Left ventricle myocardium inferior (tissue), 1 donor: ENCODE measurements at regions not wholly inside any gene's neighbourhood (a gene's known extent, or its start where the extent isn't known, plus 50 kb on each side); places are given as distances from the start of the nearest gene placed in this dataset.

Experiments
- DNase-seq: peaks from one replicate; pipeline ENCODE4 v3.0.0-alpha.2; 2020
- H3K27ac ChIP-seq: fragments of 200-600 bp; replicated peaks from 2 replicates; pipeline ENCODE4 v1.8.0; 2021
- H3K27me3 ChIP-seq: fragments of 200-600 bp; 2 replicates; pipeline ENCODE4 v1.8.0; 2021; ENCODE audit warnings: low read depth
- H3K36me3 ChIP-seq: fragments of 200-600 bp; 2 replicates; pipeline ENCODE4 v1.8.0; 2021
- H3K4me1 ChIP-seq: fragments of 200-600 bp; 2 replicates; pipeline ENCODE4 v1.8.0; 2021
- H3K4me3 ChIP-seq: fragments of 200-600 bp; 2 replicates; pipeline ENCODE4 v1.8.0; 2021; ENCODE audit warnings: mild to moderate bottlenecking, moderate library complexity
- H3K9me3 ChIP-seq: fragments of 200-600 bp; replicated peaks from 2 replicates; pipeline ENCODE4 v1.8.0; 2021
- intact Hi-C: fragments of 100-400 bp; cut with micrococcal nuclease; formaldehyde crosslinking; loops from one replicate; pipeline ENCODE4 v1.11.0; 2022
- TF ChIP-seq, protein P1 (sequence below): fragments of 200-600 bp; IDR thresholded peaks from 2 replicates; pipeline ENCODE4 v1.8.0; 2021; ENCODE audit warnings: antibody characterized with exemption, mild to moderate bottlenecking, borderline replicate concordance
- donor health status: DM: no; HTN: yes; CAD: no; lungs with severe emphysema.

DNA sequence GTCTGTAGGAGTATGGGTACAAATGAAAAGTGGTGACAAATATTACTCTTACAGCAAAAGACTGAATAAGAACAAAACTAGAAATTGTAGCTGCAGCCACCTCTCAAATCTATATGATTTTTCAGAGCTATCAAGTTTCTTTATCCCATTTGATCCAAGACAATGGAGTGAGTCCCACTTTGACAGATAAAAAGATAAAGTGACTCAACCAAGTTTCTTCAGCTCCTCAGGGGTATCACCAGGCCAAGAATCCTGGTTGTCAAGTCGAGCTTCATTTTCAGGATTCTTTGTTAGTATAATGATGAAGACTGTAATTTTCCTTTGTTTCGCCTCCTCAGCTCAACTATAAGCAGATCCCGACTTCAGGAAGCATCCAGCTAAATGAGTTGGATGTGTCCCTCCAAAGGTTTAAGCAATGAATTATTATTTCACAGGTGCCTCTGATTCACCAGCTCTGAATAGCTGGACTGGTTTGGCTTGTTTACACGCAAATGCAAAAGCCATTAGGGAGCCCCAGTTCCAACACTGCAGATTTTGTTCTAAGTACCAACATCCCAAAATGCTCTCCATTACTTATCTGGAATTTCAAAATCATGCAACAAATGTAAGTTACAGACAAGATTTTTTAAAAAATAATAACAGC, 238.9 kb downstream of the MAFB start:
- no peak overlapping the region for H3K4me3 ChIP-seq
- intact Hi-C loops, result no loop called here
- H3K27me3 ChIP-seq, result peaks cover 27% of the 10 kb centered on the region
- no peak for DNase-seq
- no peak overlapping the region for H3K27ac ChIP-seq
- H3K36me3 ChIP-seq, result no peaks in the 10 kb centered on the region
- no peaks in the 10 kb centered on the region for H3K4me1 ChIP-seq
- H3K9me3 ChIP-seq, result no peaks in the 10 kb centered on the region
- TF ChIP-seq, protein P1, sequence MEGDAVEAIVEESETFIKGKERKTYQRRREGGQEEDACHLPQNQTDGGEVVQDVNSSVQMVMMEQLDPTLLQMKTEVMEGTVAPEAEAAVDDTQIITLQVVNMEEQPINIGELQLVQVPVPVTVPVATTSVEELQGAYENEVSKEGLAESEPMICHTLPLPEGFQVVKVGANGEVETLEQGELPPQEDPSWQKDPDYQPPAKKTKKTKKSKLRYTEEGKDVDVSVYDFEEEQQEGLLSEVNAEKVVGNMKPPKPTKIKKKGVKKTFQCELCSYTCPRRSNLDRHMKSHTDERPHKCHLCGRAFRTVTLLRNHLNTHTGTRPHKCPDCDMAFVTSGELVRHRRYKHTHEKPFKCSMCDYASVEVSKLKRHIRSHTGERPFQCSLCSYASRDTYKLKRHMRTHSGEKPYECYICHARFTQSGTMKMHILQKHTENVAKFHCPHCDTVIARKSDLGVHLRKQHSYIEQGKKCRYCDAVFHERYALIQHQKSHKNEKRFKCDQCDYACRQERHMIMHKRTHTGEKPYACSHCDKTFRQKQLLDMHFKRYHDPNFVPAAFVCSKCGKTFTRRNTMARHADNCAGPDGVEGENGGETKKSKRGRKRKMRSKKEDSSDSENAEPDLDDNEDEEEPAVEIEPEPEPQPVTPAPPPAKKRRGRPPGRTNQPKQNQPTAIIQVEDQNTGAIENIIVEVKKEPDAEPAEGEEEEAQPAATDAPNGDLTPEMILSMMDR, result no peak

DNA sequence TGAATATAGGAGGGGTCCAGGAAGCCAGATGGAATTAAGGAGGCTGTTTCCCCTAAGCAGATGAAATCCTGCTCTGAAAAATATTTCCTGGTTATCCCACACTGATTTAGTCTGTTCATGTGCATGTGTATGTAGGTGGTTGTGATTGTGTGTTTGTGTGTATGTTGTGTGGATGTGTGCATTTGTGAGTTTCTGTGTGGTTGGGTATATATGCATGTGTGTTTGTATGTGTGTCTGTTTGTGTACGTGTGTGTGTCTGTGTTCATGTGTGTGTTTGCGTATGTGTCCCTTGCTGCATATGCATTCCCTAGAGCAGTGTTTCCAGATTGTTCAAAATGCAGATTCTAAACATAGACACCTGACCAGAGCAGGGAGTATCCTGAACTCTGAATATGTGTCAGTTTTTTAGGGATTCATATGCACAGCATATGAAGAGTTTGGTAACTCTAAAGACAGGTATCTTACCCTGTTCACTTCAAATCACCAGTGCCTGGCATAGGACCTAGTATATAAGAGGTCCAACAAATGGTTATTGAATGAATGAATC, 239.8 kb downstream of the MAFB start:
- Histone ChIP-seq H3K4me1 (no peaks in the 10 kb centered on the region), H3K27ac (no peak overlapping the region), H3K27me3 (peaks cover 28% of the 10 kb centered on the region), H3K36me3 (no peaks in the 10 kb centered on the region), H3K9me3 (no peaks in the 10 kb centered on the region), H3K4me3 (no peak overlapping the region)
- TF ChIP-seq, protein P1, result no peak
- intact Hi-C loops, result no loop called here
- DNase-seq, result no peak

DNA sequence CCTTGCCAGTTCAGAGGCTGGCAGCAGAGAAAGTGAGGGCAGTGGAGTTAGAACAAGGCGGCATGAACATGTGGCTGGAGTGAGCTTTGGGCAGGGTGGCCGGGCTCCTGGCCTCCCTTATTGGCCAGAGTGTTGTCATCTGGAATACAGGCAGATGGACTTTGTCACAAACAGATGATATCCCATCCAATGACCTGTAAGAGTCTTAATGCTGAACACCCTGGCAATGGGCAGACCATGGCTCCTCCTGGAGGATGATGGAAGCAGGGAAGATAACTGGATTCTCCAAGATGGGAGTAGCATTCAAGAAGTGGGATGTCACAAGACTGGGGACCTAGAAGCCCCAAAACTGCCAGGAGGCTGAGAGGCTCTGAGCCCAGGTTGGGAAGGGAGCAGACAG, 242.1 kb downstream of the MAFB start:
- TF ChIP-seq, protein P1, result no peak
- H3K9me3 ChIP-seq, result no peaks in the 10 kb centered on the region
- H3K27me3 ChIP-seq, result peaks cover 43% of the 10 kb centered on the region
- no peaks in the 10 kb centered on the region for H3K36me3 ChIP-seq
- H3K4me1 ChIP-seq, result no peaks in the 10 kb centered on the region
- H3K4me3 ChIP-seq, result no peak overlapping the region
- no peak for DNase-seq
- intact Hi-C loops, result no loop called here
- H3K27ac ChIP-seq, result no peak overlapping the region

DNA sequence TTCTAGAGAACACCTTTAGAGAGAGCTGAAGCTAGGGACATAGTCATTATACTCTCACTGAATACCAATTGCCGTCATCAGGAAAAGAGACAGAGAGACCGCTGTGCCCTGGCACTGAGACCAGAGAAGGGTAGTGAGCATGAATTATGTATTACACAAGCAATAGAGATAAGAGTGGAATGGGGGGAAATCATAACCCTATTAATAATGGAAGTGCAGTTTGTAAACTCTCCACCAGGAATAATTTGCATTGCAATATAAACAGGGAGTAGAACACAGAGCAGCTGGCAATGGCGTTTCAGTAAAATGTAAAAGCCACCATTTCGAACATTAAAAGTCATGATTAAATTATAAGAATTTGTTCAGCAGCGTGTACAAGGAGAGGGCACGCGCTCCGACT, 244.5 kb downstream of the MAFB start:
- H3K27ac ChIP-seq, result no peak overlapping the region
- no peaks in the 10 kb centered on the region for H3K4me1 ChIP-seq
- intact Hi-C loops, result no loop called here
- TF ChIP-seq, protein P1, result no peak
- no peak overlapping the region for H3K4me3 ChIP-seq
- peaks cover 52% of the 10 kb centered on the region for H3K27me3 ChIP-seq
- DNase-seq, result no peak
- no peaks in the 10 kb centered on the region for H3K36me3 ChIP-seq
- no peaks in the 10 kb centered on the region for H3K9me3 ChIP-seq

DNA sequence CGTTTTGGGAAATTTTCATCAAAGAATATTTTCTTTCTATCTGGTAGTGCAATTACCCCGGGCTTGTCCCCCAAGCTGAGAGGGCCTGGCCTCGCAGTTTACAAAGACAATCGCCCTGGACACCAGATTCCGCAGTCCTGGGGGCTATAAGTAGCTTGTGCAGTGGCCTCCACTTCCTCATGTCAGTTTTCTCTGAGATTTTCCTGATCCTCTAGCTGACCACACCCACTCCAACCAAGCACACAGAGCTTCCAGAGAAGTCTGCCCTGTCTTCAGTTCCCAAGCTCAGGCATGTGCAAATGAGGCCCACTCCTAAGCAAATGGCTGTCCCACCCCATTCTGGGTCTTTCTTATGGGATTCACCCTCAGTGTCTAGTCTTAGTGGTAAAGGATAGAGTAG, 245.3 kb downstream of the MAFB start:
- TF ChIP-seq, protein P1, result no peak
- Histone ChIP-seq H3K27ac (no peak overlapping the region), H3K27me3 (peaks cover 52% of the 10 kb centered on the region), H3K36me3 (no peaks in the 10 kb centered on the region), H3K4me3 (no peak overlapping the region), H3K4me1 (no peaks in the 10 kb centered on the region), H3K9me3 (no peaks in the 10 kb centered on the region)
- no peak for DNase-seq
- intact Hi-C loops, result no loop called here
